GM18517 (cell line): ENCODE measurements at regions not wholly inside any gene's neighbourhood (a gene's known extent, or its start where the extent isn't known, plus 50 kb on each side); places are given as distances from the start of the nearest gene placed in this dataset.
"Not testable (repeated sequence)": the region's sequence is repeated elsewhere in the genome, so short reads cannot be mapped to it uniquely, and the experiment has no call there.

Experiments
- ATAC-seq: cut with Tn5 transposase; IDR thresholded peaks from one replicate; pipeline ENCODE4 v1.9.1; 2021; ENCODE audit warnings: mild to moderate bottlenecking, moderate library complexity; ENCODE audit not compliant: unreplicated experiment

DNA sequence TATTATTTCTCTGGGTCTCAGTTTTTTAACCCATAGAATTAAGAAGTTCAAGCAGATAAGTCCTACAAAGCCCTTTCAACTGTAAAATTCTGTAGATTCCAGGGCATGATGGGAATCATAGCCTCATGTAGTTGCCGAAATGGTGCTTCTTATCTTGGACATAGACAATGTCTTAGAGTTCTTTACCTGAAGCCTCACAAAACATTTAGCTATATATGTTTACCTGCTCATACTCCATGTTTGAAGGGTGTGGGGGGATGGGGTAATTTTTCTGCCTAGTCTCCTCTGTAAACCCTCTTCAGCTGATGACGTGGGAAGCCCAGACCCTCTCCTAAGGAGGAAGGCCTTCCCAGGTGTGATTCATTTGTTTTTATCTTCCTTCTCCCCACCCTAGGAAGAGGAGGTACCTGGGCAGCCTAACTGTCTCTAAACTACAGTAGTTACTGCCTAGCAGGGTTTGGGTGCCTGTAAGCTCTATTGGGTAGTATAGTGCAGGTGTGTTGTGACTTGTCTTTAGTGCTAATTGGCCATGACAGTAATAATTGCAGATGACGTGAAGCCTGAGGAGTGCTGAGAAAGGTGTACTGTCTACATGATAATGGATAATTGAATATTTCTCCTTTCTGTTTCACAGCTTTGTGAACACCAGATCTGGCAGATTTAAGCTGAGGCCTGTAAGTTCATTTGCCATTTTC lies 230.8 kb downstream of the TFAP2B start:
- ATAC-seq, result no peak

DNA sequence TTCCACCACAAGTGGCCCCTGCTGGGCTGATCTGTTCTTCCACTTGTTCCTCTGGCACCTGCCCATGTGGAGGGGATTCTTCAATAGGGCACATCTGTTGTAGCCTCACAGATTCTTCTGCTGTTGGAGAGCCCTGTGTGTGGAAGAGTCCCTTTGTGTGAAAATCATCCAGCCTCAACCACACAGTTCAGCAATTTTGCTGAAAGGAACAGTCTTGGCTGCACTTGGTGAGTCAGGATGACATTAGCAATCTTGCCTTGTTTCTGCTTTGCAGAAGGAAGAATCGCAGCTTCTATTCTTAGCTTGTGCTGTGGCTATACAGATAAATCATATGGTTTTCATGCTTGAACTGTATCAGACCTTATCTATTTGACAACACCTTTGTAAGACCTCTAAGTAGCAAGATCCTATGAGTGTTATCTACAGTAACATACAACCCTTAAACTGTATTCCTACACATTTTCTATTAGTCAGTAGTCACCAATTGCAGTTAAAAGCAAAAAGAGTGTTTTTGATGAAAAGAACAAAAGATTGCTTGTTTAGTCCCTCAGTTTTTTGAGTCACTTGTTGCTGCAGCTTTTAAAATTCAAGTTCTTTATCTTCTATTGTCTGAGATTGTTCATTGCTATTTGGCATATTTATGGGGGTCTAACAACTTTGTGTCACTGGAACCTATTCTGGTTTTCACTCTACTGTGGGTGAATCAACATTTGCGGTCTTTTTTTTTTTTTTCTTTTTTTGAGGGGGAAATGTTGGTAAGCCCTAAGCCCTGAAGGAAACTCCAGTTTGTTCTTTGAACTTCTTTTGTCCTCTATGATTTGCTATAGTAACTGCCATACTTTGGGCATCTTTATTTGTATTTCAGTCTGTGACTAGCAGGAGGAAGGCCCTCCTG lies 231.6 kb downstream of the TFAP2B start:
- ATAC-seq, result no peak

DNA sequence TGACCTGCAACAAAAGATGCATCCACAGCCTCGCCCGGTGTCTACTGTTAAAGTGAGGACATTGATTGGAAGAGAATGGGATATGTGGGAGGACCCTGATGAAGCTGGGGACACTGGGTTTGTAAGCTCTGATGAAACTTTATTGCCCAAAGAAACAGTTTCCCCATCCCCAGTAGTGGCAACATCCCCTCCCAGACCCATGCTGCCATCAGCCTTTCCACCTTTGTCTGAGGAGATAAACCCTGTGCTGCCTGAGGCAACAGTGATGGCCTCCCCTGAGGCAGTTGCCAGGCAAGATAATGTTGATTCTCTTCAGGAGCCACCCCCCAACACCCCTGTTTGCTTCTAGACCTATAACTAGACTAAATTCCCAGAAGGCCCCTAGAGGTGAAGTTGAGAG lies 234.0 kb downstream of the TFAP2B start:
- ATAC-seq, result not testable (repeated sequence)

DNA sequence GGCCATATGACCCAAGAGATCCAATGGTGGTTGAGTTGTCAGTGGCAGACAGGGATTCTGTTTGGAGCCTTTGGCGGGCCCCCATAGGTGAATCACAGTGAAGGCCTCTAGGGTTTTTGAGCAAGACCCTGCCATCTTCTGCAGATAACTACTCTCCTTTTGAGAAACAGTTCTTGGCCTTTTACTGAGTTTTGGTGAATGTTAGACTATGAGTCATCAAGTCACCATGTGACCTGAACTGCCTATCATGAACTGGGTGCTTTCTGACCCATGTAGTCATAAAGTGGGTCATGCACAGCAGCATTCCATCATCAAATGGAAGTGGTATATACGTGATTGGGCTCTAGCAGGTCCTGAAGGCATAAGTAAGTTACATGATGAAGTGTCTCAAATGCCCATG lies 236.6 kb downstream of the TFAP2B start:
- not testable (repeated sequence) for ATAC-seq

DNA sequence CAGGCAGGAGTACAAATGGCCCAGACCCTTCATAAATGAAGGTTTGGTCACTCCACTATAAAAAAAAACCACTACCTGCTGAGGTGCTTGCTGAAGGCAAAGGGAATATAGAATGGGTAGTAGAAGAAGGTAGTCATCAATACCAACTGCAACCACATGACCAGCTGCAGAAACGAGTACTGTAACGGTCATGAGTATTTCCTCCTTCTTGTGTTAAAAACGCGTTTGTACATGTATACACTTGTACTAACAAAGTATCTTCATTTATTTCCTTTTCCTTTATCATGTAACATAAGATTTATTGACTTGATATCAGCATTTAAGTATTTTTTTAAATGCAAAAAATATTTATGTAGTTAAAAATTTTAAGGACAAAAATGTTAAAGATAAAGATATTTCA lies 238.6 kb downstream of the TFAP2B start:
- no peak for ATAC-seq

DNA sequence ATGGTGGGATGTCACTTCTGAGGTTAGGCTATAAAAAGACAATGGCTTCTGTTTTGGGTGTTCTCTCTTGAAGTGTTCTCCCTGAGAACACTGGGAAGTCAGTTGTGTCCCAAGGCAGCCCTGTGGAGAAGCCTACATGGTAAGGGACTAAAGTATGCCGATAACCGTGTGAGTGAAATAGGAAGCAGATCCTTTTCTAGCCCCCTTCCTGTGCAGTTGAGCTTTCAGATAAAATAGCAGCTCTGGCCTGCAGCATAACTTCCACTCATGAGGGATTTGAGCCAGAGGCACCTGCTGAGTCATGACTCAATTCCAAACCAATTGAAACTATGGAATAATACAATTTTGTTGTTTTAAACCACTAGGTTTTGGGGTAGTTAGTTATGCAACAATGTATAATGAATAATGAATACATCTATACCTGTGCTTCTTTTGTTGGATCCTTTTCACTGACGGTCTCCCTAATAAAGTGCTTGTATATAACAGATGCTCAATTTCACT lies 241.6 kb downstream of the TFAP2B start:
- no peak for ATAC-seq

DNA sequence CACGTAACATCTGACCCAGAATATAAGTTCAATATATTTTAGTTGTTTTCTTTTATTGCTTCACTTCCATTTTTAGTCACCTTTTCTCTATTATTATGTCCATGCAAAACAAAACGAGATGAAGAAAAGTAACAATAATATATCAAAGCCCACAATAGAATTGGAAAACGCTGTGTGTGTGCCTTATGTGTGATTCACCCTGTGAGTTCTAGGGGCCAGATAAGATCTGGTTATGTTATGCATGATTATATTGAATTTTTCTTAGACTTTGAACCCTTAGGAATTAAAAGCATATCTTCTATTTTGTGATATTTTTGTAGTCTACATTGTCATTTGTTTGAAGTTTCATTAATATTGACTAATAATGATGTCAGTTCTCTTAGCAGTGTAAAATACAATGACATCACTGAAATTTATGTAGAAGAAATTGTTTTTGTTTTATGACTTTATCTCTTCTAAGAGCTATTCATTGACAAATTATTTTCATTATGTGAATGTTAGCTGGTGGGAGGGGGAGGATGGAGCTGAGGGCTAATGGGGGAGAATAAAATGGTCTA lies 243.6 kb downstream of the TFAP2B start:
- no peak for ATAC-seq

DNA sequence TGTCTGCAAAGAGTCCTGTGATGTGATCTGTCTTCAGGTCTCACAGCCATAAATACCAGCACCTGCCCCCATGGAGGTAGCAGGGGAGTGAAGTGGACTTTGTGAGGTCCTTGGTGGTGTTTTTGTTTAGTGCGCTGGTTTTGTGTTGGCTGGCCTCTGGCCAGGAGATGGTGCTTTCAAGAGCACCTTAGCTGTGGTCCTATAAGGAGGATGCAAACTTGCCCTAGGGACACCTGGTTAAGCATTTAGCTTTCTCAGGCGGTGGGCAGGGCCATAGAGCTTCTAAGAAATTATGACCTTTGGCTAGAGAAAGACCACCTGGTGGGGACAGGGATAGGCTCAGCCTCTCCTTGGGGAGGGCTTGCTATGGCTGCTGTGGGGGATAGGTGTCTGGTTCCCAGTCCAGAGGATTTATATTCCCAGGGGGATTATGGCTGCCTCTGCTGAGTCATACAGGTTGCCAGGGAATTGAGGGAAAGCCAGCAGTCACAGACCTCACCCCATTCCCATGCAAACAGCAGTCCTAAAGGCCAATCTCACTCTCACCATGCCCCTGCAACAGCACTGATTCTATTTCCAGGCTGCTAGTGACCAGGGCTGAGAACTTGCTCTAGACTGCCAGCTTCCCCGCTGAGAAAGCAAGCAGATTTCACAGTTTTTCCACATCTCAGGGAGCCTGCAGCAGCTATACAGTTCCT lies 259.3 kb downstream of the TFAP2B start:
- no peak for ATAC-seq

DNA sequence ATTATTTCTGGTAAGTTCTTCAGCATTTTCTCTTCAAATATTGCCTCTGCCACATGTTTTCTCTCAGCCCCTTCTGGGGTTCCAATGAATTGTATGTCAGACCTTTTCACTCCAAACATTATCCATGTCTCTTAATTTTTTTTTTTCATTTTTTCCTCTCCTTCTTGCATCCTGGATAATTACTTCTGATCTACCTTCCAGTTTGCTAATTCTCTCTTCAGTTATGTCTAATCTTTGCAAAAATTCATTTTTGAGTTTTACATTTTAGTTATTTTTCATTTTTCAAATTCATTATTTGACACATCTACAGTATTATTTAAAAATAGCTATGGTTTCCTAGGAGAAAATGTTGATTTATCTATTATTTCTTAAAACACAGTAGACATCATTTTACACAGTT lies 271.7 kb downstream of the TFAP2B start:
- no peak for ATAC-seq

DNA sequence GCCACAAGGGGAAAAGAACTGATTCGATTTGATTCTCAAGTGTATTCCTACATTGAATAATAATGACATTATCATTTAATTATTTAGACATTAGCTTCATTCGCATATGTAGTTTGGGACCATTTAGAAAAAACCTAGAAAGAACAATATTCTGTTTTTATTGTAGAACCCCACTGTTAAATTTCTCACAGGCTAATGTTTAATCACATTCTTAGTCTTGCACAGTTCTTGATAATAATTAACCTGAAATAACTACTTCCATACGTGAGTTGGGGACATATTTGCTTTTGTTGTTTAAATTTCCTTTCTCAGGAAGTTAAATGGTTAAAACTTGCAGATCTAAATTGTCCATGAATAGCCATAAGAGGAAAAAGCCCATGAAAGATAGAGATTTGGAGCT lies 275.2 kb downstream of the TFAP2B start:
- no peak for ATAC-seq

DNA sequence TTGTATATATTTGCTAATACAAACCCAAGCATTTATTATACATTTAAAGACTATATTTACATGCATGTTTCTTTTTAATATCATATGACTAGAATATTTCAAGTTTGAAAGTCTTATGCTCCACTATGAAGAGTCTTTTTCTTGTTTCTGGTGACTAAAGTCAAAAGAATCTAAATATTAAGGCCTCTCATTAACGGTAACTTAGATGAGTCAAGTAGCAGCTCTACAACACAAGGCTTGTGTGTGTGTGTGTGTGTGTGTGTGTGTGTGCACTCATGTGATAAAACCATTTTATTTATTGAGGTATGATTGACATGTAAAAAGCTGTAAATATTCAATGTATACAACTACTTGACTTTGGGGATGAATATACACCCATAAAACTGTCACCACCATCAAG lies 275.6 kb downstream of the TFAP2B start:
- no peak for ATAC-seq

DNA sequence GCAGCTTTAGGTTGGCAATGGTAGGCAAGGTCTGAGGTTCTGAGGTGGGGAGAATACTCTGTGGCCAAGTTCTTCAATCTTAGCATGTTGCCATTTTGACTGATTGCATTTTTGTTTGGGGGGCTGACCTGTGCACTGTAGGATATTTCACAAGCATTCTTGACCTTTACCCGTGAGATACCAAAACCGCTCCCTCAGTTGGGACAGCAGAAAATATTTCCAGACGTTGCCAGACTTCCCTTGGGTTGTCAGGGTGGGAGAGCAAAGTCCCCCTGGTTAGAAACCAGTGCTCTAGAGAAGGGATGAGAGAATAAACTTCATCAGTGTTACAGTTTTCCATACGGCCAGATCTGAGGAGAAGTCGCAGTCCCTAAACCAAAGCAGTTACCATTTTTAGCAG lies 279.6 kb downstream of the TFAP2B start:
- ATAC-seq, result no peak

DNA sequence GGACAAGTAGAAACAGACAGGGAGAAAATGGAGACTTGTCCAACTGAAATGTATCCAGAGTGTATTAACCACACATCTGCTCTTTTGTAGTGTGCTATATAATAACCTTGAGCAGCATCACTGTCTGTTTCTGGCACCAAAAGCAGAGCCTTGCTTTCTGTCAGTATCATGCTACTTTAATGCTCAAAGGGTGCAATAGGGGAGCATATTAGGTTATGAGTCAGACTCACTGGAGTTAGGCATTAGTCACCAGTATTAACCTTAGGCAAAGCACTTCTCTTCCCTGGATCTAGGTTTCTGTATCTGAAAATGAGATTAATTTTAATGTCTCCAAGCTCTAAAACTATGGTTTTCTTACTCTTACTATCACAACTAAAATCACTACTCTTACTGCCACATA lies 280.1 kb downstream of the TFAP2B start:
- no peak for ATAC-seq

DNA sequence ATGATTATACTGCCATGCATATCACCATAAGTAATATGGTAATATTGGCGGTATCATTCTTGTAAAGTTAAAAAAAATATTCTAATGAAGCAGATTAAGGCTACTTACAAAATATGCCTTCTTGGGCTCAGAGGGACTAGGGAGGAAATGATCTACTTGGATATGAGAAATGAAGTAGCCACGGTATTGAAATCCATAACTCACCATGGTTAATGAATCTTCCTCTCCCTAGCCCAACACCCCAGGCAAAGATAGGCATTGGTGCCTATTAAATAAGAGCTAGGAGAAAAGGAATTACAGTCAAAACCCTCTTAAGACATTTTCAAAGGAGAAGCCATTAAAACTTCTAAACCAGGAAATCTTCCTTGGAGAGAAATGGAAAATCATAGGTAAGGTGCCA lies 280.5 kb downstream of the TFAP2B start:
- no peak for ATAC-seq

DNA sequence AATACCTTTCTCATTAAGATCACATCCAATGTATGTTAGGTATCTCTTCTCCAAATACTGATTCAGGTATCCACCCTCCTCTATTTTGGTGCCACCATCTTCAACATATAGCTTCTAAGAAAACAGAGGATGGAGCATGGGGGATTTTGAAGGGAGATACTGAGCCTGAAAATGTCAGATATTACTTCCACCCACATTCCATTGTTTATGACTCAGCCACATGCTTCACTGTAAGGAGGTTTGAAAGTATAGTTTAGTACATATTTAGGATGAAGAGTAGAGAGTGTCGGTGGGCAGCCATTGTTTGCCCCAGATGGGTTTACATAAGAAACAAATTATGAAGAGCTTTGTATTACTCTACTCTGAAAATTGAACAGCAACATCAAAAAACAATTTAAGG lies 286.7 kb downstream of the TFAP2B start:
- ATAC-seq, result no peak

DNA sequence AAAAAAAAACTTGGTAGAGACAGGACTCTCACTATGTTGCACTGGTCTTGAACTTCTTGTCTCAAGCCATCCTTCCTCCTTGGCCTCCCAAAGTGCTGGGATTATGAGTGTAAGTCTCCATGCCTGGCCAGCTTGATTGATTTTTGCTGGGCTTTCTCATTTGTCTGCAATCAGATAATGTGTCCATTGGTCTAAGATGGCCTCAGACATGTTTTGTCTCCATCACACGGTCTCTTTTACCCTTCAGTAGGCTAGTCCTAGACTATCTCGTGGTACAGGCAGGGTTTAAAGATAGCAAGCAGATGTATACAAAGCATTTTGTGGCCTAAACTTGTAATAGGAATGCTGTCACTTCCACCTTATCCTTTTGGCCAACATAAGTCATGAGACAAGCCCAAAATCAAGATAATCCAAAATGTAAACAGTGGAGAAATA lies 289.1 kb downstream of the TFAP2B start:
- no peak for ATAC-seq

DNA sequence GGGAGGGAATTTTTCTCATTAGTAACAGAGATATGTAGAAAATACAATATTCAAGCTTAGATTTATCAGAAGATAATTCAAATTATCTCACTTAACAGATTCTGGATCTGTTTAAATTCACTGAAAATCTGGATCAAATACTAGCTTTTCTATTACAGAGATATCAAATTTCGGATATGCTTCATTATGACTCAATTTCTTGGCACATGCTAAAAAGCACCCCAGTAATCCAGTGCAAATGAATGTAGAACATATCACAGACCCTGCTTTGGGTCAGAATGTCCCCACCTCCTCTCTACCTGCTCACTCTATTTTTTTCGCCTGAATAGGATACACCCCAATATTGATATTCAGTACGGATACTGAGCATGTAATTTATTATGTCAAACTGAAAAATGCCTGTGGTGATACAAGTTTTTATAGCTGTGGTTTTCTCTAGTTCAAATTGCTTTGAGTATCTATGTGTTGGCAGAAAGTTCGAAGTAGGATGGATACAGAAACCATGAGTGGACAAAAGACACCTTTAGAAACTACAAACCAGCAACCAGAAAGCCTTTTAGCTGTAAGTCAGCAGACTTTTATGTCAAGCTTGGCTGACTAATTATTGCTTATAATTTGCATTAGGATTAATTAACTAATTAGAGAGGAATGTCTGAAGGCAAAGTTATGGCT lies 290.0 kb downstream of the TFAP2B start:
- no peak for ATAC-seq

DNA sequence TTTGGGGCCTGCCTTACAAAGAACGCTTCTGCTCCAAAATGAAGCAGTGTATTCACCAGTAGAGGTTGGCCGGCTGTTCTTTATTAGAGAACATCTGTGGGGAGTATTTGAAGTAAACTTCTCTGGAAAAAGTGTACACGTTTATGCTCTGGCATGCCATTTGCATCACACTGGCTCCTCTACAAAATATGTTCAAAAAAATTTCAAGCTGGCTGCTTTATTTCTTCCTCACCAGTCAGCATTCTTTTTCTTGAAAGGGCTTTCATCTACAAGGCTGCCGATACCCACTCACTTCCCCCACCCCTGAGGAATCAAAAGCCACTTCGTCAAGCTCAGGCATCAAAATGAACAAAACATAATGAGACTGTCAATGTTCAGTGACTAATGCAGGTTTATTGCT lies 294.1 kb downstream of the TFAP2B start:
- no peak for ATAC-seq

DNA sequence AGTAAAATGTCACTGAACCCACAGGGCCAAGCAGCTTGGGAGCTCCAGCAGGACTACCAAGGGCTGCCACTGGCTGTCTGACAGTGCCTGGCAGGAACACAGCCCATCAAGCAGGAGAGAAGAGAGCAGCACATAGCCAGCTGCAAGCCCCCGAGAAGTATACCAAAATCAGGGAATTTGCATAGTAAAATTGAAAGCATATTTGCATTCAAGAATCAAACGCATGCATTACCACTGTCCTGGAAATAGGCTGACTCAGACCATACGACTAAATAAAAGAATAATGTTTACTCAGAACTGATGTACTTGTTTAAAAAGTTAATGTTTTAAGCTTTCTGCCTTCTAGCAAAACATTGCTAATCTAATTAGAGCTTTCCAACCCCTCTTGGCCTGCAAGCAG lies 298.1 kb downstream of the TFAP2B start:
- no peak for ATAC-seq

DNA sequence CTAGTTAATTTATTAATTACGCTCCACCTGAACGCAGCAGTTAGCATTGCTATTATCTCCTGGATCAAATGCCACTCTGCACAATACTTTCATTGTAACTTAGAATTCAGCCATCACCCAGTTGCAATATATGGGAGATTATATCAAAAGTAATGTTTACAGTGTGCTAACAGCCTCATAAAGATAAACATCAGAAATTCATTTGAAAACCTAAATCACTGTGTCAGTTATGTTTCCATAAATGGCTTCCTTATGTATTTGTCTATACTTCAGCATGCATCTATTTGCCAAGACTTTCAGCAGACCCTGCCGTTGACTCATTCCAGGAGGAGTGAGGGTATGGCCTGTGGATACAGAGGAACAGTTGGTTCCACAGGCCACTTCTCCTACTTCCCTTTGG lies 300.1 kb downstream of the TFAP2B start:
- ATAC-seq, result no peak

DNA sequence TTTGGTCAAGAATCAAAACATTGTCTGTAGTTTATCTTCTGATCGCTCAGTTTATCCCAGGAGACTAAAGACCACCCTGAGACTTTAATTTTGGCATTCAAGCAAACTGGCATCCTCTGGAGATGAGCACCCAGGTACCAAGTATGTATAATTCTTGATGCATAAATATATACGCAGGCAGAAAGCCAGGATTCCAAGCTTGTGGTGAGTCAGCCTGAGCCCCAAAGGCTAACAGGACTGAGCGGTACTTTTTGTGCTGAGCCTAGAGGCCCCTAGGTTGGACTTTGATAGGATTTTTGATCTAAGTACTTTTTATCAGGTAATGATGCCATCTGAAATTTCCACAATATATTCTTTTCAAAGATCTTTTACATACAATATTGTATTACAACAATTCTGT lies 301.3 kb downstream of the TFAP2B start:
- no peak for ATAC-seq
